ENCODE measurements at regions not wholly inside any gene's neighbourhood (a gene's known extent, or its start where the extent isn't known, plus 50 kb on each side); places are given as distances from the start of the nearest gene placed in this dataset.

DNA sequence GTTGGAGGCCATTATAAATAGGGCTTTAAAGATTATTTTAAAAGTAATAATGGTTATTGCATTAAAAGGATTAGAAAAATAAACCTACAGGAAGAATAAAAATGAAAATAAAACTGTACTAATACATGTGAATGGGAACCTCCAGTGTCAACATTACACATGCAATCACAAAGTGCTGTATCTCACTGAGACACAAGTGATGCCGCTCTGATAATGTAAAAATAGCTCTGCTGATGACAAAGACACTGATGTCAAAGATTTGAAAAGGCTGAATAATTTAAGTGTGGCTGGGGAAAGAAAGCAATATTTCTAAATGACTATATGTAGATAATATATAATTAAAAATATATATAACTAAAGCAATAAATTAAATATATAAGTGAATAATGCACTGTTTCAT, 129.1 kb upstream of the RAP2B start:
- peaks cover 4% of the 10 kb centered on the region for H3F3A ChIP-seq (ENCODE audit: insufficient read depth, low read length, poor library complexity, severe bottlenecking)
- H3K9ac ChIP-seq (ENCODE audit: low read length) = peak overlapping the region; percentile 18
- peak overlapping the region; percentile 23 for H3K4me2 ChIP-seq (ENCODE audit: low read length)
- peak overlapping the region; percentile 69 for H3K27ac ChIP-seq (ENCODE audit: low read length)
- TF ChIP-seq TAF1 (IDR thresholded peaks at IDR 0.05; ENCODE audit: low read depth) (no peak), SMC3 (conservative IDR thresholded peaks at IDR 0.05; ENCODE audit: poor library complexity) (no peak), POLR2AphosphoS5 (IDR thresholded peaks at IDR 0.05) (peak; percentile 54), EP300 (conservative IDR thresholded peaks at IDR 0.05; ENCODE audit: poor library complexity, severe bottlenecking) (peak; percentile 49), EZH2 (IDR thresholded peaks at IDR 0.05; ENCODE audit: borderline replicate concordance, insufficient read depth, low read length, poor library complexity, severe bottlenecking) (no peak), MXI1 (conservative IDR thresholded peaks at IDR 0.05; ENCODE audit: poor library complexity, severe bottlenecking) (no peak), RAD21 (conservative IDR thresholded peaks at IDR 0.05) (no peak)
- TF ChIP-seq, protein P1, sequence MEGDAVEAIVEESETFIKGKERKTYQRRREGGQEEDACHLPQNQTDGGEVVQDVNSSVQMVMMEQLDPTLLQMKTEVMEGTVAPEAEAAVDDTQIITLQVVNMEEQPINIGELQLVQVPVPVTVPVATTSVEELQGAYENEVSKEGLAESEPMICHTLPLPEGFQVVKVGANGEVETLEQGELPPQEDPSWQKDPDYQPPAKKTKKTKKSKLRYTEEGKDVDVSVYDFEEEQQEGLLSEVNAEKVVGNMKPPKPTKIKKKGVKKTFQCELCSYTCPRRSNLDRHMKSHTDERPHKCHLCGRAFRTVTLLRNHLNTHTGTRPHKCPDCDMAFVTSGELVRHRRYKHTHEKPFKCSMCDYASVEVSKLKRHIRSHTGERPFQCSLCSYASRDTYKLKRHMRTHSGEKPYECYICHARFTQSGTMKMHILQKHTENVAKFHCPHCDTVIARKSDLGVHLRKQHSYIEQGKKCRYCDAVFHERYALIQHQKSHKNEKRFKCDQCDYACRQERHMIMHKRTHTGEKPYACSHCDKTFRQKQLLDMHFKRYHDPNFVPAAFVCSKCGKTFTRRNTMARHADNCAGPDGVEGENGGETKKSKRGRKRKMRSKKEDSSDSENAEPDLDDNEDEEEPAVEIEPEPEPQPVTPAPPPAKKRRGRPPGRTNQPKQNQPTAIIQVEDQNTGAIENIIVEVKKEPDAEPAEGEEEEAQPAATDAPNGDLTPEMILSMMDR (IDR thresholded peaks at IDR 0.05; ENCODE audit: poor library complexity, severe bottlenecking) = no peak
- TF ChIP-seq, protein P2, sequence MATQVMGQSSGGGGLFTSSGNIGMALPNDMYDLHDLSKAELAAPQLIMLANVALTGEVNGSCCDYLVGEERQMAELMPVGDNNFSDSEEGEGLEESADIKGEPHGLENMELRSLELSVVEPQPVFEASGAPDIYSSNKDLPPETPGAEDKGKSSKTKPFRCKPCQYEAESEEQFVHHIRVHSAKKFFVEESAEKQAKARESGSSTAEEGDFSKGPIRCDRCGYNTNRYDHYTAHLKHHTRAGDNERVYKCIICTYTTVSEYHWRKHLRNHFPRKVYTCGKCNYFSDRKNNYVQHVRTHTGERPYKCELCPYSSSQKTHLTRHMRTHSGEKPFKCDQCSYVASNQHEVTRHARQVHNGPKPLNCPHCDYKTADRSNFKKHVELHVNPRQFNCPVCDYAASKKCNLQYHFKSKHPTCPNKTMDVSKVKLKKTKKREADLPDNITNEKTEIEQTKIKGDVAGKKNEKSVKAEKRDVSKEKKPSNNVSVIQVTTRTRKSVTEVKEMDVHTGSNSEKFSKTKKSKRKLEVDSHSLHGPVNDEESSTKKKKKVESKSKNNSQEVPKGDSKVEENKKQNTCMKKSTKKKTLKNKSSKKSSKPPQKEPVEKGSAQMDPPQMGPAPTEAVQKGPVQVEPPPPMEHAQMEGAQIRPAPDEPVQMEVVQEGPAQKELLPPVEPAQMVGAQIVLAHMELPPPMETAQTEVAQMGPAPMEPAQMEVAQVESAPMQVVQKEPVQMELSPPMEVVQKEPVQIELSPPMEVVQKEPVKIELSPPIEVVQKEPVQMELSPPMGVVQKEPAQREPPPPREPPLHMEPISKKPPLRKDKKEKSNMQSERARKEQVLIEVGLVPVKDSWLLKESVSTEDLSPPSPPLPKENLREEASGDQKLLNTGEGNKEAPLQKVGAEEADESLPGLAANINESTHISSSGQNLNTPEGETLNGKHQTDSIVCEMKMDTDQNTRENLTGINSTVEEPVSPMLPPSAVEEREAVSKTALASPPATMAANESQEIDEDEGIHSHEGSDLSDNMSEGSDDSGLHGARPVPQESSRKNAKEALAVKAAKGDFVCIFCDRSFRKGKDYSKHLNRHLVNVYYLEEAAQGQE (IDR thresholded peaks at IDR 0.05; ENCODE audit: borderline replicate concordance) = peak; percentile 23
- H3K79me2 ChIP-seq (replicated peaks; ENCODE audit: insufficient read depth, low read length) = no peaks in the 10 kb centered on the region
- H3K9me3 ChIP-seq (ENCODE audit: low read length) = no peaks in the 10 kb centered on the region
- H3K9me2 ChIP-seq (ENCODE audit: insufficient read depth, low read length) = no peaks in the 10 kb centered on the region
- no peaks in the 10 kb centered on the region for H3K36me3 ChIP-seq (ENCODE audit: insufficient read depth, low read length)
- no peaks in the 10 kb centered on the region for H3K27me3 ChIP-seq (ENCODE audit: insufficient read depth, low read depth, low read length)
- no peak overlapping the region for H2AFZ ChIP-seq (ENCODE audit: low read depth, low read length)
- H4K20me1 ChIP-seq (ENCODE audit: insufficient read depth) = no peaks in the 10 kb centered on the region
- H3K4me3 ChIP-seq (ENCODE audit: low read length) = no peak overlapping the region

DNA sequence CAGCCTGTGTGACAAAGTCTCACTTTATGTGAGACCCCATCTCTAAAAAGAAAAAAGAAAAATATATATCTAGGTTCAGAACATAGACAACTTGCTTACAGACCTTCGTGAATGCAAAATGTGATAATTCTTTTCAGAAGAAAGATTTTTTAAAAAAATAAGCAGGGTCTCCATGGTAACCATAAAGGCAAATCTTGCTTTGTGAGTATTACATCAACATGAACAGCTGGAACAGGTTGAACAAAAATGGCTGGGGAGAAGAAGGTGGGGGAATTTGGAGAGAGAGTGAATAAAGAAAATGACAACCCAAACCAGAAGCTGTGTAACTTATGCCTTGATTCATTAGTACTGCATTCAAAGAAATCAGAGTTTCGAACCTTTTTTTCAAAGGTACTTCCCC, 125.2 kb upstream of the RAP2B start:
- Histone ChIP-seq H2AFZ (ENCODE audit: low read depth, low read length) (no peak overlapping the region), H3K4me2 (ENCODE audit: low read length) (no peak overlapping the region), H3K9ac (ENCODE audit: low read length) (no peak overlapping the region), H3K27me3 (ENCODE audit: insufficient read depth, low read depth, low read length) (no peaks in the 10 kb centered on the region), H3K79me2 (replicated peaks; ENCODE audit: insufficient read depth, low read length) (no peaks in the 10 kb centered on the region), H3K27ac (ENCODE audit: low read length) (no peak overlapping the region), H4K20me1 (ENCODE audit: insufficient read depth) (no peaks in the 10 kb centered on the region), H3K36me3 (ENCODE audit: insufficient read depth, low read length) (no peaks in the 10 kb centered on the region), H3K4me3 (ENCODE audit: low read length) (no peak overlapping the region), H3F3A (ENCODE audit: insufficient read depth, low read length, poor library complexity, severe bottlenecking) (peaks cover 4% of the 10 kb centered on the region), H3K9me2 (ENCODE audit: insufficient read depth, low read length) (no peaks in the 10 kb centered on the region), H3K9me3 (ENCODE audit: low read length) (no peaks in the 10 kb centered on the region)
- TF ChIP-seq TAF1 (IDR thresholded peaks at IDR 0.05; ENCODE audit: low read depth) (no peak), RAD21 (conservative IDR thresholded peaks at IDR 0.05) (no peak), MXI1 (conservative IDR thresholded peaks at IDR 0.05; ENCODE audit: poor library complexity, severe bottlenecking) (no peak), EZH2 (IDR thresholded peaks at IDR 0.05; ENCODE audit: borderline replicate concordance, insufficient read depth, low read length, poor library complexity, severe bottlenecking) (no peak), POLR2AphosphoS5 (IDR thresholded peaks at IDR 0.05) (no peak), EP300 (conservative IDR thresholded peaks at IDR 0.05; ENCODE audit: poor library complexity, severe bottlenecking) (no peak), SMC3 (conservative IDR thresholded peaks at IDR 0.05; ENCODE audit: poor library complexity) (no peak)
- TF ChIP-seq, protein P1 (IDR thresholded peaks at IDR 0.05; ENCODE audit: poor library complexity, severe bottlenecking) = no peak
- TF ChIP-seq, protein P2 (IDR thresholded peaks at IDR 0.05; ENCODE audit: borderline replicate concordance) = no peak
